ENCODE measurements at regions not wholly inside any gene's neighbourhood (a gene's known extent, or its start where the extent isn't known, plus 50 kb on each side); places are given as distances from the start of the nearest gene placed in this dataset.

DNA sequence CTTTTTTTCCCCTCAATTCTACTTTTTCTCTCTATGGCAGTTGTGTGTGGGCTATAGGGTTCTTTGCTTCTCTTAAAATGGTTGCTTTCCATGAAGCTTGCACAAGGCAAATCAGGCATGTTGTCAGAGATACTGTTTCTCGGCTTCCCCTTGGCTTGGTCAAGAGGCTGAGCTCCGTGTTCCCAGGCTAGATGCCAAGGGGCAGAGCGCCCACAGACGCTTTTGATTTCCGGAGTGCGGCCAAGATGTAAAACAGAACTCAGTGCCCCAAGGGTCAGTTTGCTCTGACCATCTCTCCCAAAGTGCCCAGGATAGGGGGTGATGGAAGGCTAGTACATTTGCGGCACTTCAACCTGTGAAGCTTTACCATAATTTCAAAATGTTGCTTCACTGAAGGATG is 64.2 kb upstream of the DIPK2B start:
- Histone ChIP-seq H3K4me3 (replicated peaks in 1 of 3; ENCODE audit: insufficient read depth in 1 of 3, low read depth in 2 of 3, low read length in 3 of 3) (no peak overlapping the region), H3K4me2 (ENCODE audit: low read depth, low read length) (no peak overlapping the region), H3K27me3 (ENCODE audit: control insufficient read depth in 1 of 2, insufficient read depth in 2 of 2, low read length in 2 of 2) (no peaks in the 10 kb centered on the region), H3K79me2 (ENCODE audit: insufficient read depth, low read length) (no peaks in the 10 kb centered on the region), H3K9me3 (ENCODE audit: low read length) (no peaks in the 10 kb centered on the region), H4K20me1 (ENCODE audit: insufficient read depth, low read length) (no peaks in the 10 kb centered on the region), H3K9ac (ENCODE audit: insufficient read depth, low read depth, low read length) (no peak overlapping the region), H3K4me1 (ENCODE audit: insufficient read depth, low read length) (no peaks in the 10 kb centered on the region), H3K36me3 (replicated peaks in 1 of 2; ENCODE audit: control insufficient read depth in 1 of 2, insufficient read depth in 2 of 2, low read length in 2 of 2) (no peaks in the 10 kb centered on the region), H2AFZ (ENCODE audit: low read length) (no peak overlapping the region), H3K27ac (ENCODE audit: extremely low read length, insufficient read depth, low read length) (no peak overlapping the region)
- no peak for FAIRE-seq
- CTCF ChIA-PET (ENCODE audit: low intra/inter-chr PET ratio, low total read pairs) = no interaction called here
- no peak for TF ChIP-seq ZNF232 (CRISPR knock-in tag; IDR thresholded peaks at IDR 0.05; ENCODE audit: borderline replicate concordance)
- TF ChIP-seq, protein P1, sequence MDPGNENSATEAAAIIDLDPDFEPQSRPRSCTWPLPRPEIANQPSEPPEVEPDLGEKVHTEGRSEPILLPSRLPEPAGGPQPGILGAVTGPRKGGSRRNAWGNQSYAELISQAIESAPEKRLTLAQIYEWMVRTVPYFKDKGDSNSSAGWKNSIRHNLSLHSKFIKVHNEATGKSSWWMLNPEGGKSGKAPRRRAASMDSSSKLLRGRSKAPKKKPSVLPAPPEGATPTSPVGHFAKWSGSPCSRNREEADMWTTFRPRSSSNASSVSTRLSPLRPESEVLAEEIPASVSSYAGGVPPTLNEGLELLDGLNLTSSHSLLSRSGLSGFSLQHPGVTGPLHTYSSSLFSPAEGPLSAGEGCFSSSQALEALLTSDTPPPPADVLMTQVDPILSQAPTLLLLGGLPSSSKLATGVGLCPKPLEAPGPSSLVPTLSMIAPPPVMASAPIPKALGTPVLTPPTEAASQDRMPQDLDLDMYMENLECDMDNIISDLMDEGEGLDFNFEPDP (CRISPR knock-in tag; conservative IDR thresholded peaks at IDR 0.05) = no peak
- no peak for TF ChIP-seq ZNF720 (CRISPR knock-in tag; IDR thresholded peaks at IDR 0.05)
- POLR2A ChIA-PET = no interaction called here
- in situ Hi-C loops (cut with HindIII; ENCODE audit: extremely low pct_ligation_motif_present, low pct_unique_long_range_greater_than_20kb) = no loop called here
- 55% methylated on average over 4 of the region's 7 CpGs for WGBS (ENCODE audit: low lambda C conversion rate)
- intact Hi-C loops (cut with micrococcal nuclease; ENCODE audit: unreplicated experiment) = no loop called here
- DNase-seq (ENCODE audit: low spot score) = no peak
- ATAC-seq = no peak
- no TSS peak for BruUV-seq (replicated peaks)

DNA sequence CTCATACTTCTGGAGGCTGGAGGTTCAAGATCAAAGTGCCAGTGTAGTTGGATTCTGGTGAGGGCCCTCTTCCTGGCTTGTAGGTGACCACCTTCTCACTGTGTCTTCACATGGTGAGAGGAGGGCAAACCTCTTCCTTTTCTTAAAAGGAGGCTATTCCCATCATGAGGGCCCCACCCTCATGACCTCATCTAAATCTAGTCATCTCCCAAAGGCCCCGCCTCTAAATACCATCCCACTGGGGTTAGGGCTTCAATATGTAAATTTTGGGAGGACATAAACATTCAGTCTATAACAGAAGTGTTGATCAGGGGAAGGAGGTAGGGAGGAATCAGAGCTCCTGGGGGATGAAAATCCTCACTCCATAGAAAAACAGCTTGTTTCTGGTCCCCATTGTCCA is 60.8 kb upstream of the DIPK2B start:
- FAIRE-seq = no peak
- in situ Hi-C loops (cut with HindIII; ENCODE audit: extremely low pct_ligation_motif_present, low pct_unique_long_range_greater_than_20kb) = no loop called here
- no peaks in the 10 kb centered on the region for H3K9me3 ChIP-seq (ENCODE audit: low read length)
- WGBS (ENCODE audit: low lambda C conversion rate) = no CpG with 5 or more reads among the region's 1 CpG
- ChIA-PET POLR2A (no interaction called here), CTCF (ENCODE audit: low intra/inter-chr PET ratio, low total read pairs) (no interaction called here)
- no peaks in the 10 kb centered on the region for H4K20me1 ChIP-seq (ENCODE audit: insufficient read depth, low read length)
- no peak for DNase-seq (ENCODE audit: low spot score)
- no TSS peak for BruUV-seq (replicated peaks)
- H3K4me1 ChIP-seq (ENCODE audit: insufficient read depth, low read length) = no peaks in the 10 kb centered on the region
- no peak overlapping the region for H3K4me3 ChIP-seq (replicated peaks in 1 of 3; ENCODE audit: insufficient read depth in 1 of 3, low read depth in 2 of 3, low read length in 3 of 3)
- intact Hi-C loops (cut with micrococcal nuclease; ENCODE audit: unreplicated experiment) = no loop called here
- H3K27ac ChIP-seq (ENCODE audit: extremely low read length, insufficient read depth, low read length) = no peak overlapping the region
- H2AFZ ChIP-seq (ENCODE audit: low read length) = no peak overlapping the region
- no peaks in the 10 kb centered on the region for H3K27me3 ChIP-seq (ENCODE audit: control insufficient read depth in 1 of 2, insufficient read depth in 2 of 2, low read length in 2 of 2)
- no peaks in the 10 kb centered on the region for H3K79me2 ChIP-seq (ENCODE audit: insufficient read depth, low read length)
- TF ChIP-seq PPARG (CRISPR knock-in tag; conservative IDR thresholded peaks at IDR 0.05) (no peak), NFKB2 (CRISPR knock-in tag; IDR thresholded peaks at IDR 0.05; ENCODE audit: borderline replicate concordance) (no peak), MIXL1 (CRISPR knock-in tag; IDR thresholded peaks at IDR 0.05) (no peak), RBFOX2 (IDR thresholded peaks at IDR 0.05; ENCODE audit: low read depth, low read length) (no peak), ISX (CRISPR knock-in tag; conservative IDR thresholded peaks at IDR 0.05) (no peak), ELF4 (CRISPR knock-in tag; IDR thresholded peaks at IDR 0.05; ENCODE audit: borderline replicate concordance) (no peak), HNF4A (CRISPR knock-in tag; IDR thresholded peaks at IDR 0.05) (no peak), MIER3 (CRISPR knock-in tag; IDR thresholded peaks at IDR 0.05; ENCODE audit: borderline replicate concordance) (no peak), ETV6 (CRISPR knock-in tag; conservative IDR thresholded peaks at IDR 0.05) (no peak), GZF1 (CRISPR knock-in tag; IDR thresholded peaks at IDR 0.05) (no peak), ZNF136 (CRISPR knock-in tag; IDR thresholded peaks at IDR 0.05; ENCODE audit: low read depth) (no peak)
- TF ChIP-seq, protein P2, sequence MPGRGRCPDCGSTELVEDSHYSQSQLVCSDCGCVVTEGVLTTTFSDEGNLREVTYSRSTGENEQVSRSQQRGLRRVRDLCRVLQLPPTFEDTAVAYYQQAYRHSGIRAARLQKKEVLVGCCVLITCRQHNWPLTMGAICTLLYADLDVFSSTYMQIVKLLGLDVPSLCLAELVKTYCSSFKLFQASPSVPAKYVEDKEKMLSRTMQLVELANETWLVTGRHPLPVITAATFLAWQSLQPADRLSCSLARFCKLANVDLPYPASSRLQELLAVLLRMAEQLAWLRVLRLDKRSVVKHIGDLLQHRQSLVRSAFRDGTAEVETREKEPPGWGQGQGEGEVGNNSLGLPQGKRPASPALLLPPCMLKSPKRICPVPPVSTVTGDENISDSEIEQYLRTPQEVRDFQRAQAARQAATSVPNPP (CRISPR knock-in tag; IDR thresholded peaks at IDR 0.05) = no peak
- no peak for ATAC-seq
- H3K36me3 ChIP-seq (replicated peaks in 1 of 2; ENCODE audit: control insufficient read depth in 1 of 2, insufficient read depth in 2 of 2, low read length in 2 of 2) = no peaks in the 10 kb centered on the region
- H3K4me2 ChIP-seq (ENCODE audit: low read depth, low read length) = no peak overlapping the region
- H3K9ac ChIP-seq (ENCODE audit: insufficient read depth, low read depth, low read length) = no peak overlapping the region
